ENCODE measurements at regions not wholly inside any gene's neighbourhood (a gene's known extent, or its start where the extent isn't known, plus 50 kb on each side); places are given as distances from the start of the nearest gene placed in this dataset.
A peak's percentile ranks its signal among the peaks of the same experiment; 100 is the strongest.

DNA sequence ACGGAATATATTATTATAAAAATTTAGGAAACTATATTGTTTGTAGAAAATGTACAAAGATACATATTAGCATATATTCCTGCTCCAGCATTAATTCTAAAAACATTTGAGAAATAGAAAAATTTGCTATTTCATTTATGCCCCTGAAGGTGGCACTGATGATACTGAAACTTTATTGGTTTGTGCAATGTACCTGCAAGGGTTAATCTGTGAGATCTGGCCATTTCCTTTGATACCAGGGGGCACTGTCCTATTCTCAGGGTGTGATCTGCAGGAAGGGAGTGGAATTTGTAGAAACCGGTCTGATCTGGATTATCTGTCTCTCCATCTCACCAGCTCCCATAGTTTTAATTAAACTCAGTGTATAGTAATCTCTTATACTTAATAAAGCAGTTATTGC is 625.1 kb upstream of the IMPG1 start:
- H3K4me3 ChIP-seq (IDR thresholded peaks at IDR 0.05; ENCODE audit: insufficient read depth, low read depth, low read length), result no peak overlapping the region
- H3K79me2 ChIP-seq (ENCODE audit: insufficient read depth, low read depth), result no peaks in the 10 kb centered on the region
- no peaks in the 10 kb centered on the region for H4K20me1 ChIP-seq (ENCODE audit: insufficient read depth)
- TF ChIP-seq, protein P1, sequence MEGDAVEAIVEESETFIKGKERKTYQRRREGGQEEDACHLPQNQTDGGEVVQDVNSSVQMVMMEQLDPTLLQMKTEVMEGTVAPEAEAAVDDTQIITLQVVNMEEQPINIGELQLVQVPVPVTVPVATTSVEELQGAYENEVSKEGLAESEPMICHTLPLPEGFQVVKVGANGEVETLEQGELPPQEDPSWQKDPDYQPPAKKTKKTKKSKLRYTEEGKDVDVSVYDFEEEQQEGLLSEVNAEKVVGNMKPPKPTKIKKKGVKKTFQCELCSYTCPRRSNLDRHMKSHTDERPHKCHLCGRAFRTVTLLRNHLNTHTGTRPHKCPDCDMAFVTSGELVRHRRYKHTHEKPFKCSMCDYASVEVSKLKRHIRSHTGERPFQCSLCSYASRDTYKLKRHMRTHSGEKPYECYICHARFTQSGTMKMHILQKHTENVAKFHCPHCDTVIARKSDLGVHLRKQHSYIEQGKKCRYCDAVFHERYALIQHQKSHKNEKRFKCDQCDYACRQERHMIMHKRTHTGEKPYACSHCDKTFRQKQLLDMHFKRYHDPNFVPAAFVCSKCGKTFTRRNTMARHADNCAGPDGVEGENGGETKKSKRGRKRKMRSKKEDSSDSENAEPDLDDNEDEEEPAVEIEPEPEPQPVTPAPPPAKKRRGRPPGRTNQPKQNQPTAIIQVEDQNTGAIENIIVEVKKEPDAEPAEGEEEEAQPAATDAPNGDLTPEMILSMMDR (conservative IDR thresholded peaks at IDR 0.05; ENCODE audit: low read depth, low read length), result no peak
- H3K36me3 ChIP-seq (ENCODE audit: insufficient read depth), result no peaks in the 10 kb centered on the region
- no peaks in the 10 kb centered on the region for H3K27me3 ChIP-seq (ENCODE audit: insufficient read depth, low read depth)
- no peak overlapping the region for H3K9ac ChIP-seq
- H3K4me2 ChIP-seq, result no peak overlapping the region
- H3K4me1 ChIP-seq (ENCODE audit: low read depth, poor library complexity, severe bottlenecking), result no peaks in the 10 kb centered on the region
- H2AFZ ChIP-seq (ENCODE audit: low read depth), result no peak overlapping the region
- no peak overlapping the region for H3K27ac ChIP-seq

DNA sequence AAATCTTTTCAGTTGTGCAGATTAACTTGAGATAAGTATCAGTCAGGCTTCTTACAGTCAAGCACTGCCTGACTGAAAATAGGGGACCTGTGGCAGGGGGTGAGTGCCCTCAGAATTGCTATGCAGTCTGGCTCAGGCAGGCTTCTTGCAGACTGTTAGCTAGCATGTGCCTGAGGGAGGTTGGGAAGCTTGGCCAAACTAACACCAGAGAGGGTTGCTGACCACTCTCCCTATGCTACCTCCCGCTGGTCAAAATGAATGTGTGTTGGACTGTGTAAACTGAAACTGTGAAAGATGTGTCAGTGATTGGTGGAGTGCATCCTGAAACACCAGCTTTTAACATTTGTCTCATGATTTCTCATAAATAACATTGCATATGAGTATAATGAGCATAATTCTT is 622.3 kb upstream of the IMPG1 start:
- TF ChIP-seq, protein P1 (conservative IDR thresholded peaks at IDR 0.05; ENCODE audit: low read depth, low read length), result no peak
- no peak overlapping the region for H3K4me2 ChIP-seq
- H4K20me1 ChIP-seq (ENCODE audit: insufficient read depth), result no peaks in the 10 kb centered on the region
- no peak overlapping the region for H3K9ac ChIP-seq
- no peaks in the 10 kb centered on the region for H3K4me1 ChIP-seq (ENCODE audit: low read depth, poor library complexity, severe bottlenecking)
- no peak overlapping the region for H2AFZ ChIP-seq (ENCODE audit: low read depth)
- H3K27me3 ChIP-seq (ENCODE audit: insufficient read depth, low read depth), result no peaks in the 10 kb centered on the region
- H3K36me3 ChIP-seq (ENCODE audit: insufficient read depth), result no peaks in the 10 kb centered on the region
- H3K79me2 ChIP-seq (ENCODE audit: insufficient read depth, low read depth), result no peaks in the 10 kb centered on the region
- no peak overlapping the region for H3K27ac ChIP-seq
- H3K4me3 ChIP-seq (IDR thresholded peaks at IDR 0.05; ENCODE audit: insufficient read depth, low read depth, low read length), result no peak overlapping the region

DNA sequence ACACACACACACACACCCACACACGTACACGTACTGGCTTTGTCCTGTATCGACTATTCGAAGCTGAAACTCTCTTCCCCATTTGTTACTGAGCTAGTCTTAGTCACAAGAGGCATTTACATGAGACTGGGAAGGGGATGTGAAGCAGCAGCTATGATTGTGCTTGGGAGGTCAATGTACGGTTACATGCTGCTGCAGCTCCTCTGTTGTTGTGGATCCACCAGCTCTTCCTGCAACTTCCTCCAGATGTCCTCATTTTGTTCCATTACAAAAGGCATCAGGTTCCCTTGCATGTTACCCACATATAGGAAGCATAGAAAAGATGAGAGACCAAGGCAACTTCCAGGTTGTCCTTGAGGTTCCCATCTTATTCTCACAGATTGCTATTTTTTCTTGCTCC is 612.4 kb upstream of the IMPG1 start:
- Histone ChIP-seq H3K4me1 (ENCODE audit: low read depth, poor library complexity, severe bottlenecking) (no peaks in the 10 kb centered on the region), H3K79me2 (ENCODE audit: insufficient read depth, low read depth) (no peaks in the 10 kb centered on the region), H3K36me3 (ENCODE audit: insufficient read depth) (no peaks in the 10 kb centered on the region), H3K9ac (no peak overlapping the region), H3K27ac (no peak overlapping the region), H4K20me1 (ENCODE audit: insufficient read depth) (no peaks in the 10 kb centered on the region), H3K4me2 (no peak overlapping the region), H3K4me3 (IDR thresholded peaks at IDR 0.05; ENCODE audit: insufficient read depth, low read depth, low read length) (no peak overlapping the region), H2AFZ (ENCODE audit: low read depth) (no peak overlapping the region), H3K27me3 (ENCODE audit: insufficient read depth, low read depth) (no peaks in the 10 kb centered on the region)
- TF ChIP-seq, protein P1 (conservative IDR thresholded peaks at IDR 0.05; ENCODE audit: low read depth, low read length), result no peak

DNA sequence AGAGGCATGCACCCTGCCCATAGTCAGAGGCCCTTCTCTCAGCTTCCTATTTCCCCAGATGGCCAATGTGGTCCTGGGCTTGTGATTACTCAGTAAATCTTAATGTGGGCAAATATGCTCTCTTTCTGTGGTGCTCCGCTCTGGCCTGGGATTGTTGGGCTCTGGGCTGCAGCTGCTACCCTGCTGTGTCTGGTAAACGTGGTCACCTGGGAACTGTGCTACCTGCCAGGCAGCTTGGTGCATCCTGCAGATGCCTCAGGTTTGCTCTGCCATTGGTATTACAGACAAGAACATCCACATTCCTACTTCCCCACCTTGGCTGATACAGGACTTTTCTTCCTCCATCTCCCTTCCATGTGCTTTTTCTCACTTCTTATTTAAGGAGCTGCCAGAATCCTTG is 611.5 kb upstream of the IMPG1 start:
- no peaks in the 10 kb centered on the region for H4K20me1 ChIP-seq (ENCODE audit: insufficient read depth)
- no peaks in the 10 kb centered on the region for H3K36me3 ChIP-seq (ENCODE audit: insufficient read depth)
- no peak overlapping the region for H3K9ac ChIP-seq
- no peaks in the 10 kb centered on the region for H3K27me3 ChIP-seq (ENCODE audit: insufficient read depth, low read depth)
- no peak overlapping the region for H2AFZ ChIP-seq (ENCODE audit: low read depth)
- TF ChIP-seq, protein P1 (conservative IDR thresholded peaks at IDR 0.05; ENCODE audit: low read depth, low read length), result no peak
- no peaks in the 10 kb centered on the region for H3K79me2 ChIP-seq (ENCODE audit: insufficient read depth, low read depth)
- no peaks in the 10 kb centered on the region for H3K4me1 ChIP-seq (ENCODE audit: low read depth, poor library complexity, severe bottlenecking)
- H3K4me3 ChIP-seq (IDR thresholded peaks at IDR 0.05; ENCODE audit: insufficient read depth, low read depth, low read length), result no peak overlapping the region
- H3K27ac ChIP-seq, result no peak overlapping the region
- no peak overlapping the region for H3K4me2 ChIP-seq

DNA sequence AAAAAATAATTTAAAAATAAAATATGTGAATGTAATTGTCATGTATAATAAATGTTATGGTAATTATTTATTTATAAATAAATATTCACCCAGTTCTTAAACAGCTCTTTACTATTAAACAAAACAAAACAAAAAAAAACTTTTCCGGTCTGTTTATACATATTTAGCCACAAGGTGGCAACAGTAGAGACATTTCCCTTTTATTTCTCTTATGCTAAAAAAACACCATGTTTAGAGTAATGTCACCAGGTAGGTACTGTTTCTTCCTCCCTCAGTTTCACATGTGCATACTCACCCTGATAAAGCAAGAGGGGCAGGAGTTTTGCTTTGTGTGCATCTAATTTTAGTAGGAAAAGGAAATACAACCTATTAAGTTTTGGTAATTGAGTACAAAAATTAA is 610.4 kb upstream of the IMPG1 start:
- no peak overlapping the region for H3K9ac ChIP-seq
- TF ChIP-seq, protein P1 (conservative IDR thresholded peaks at IDR 0.05; ENCODE audit: low read depth, low read length), result 0 out of 2 replicates have a peak, but pooled peaks have one; percentile 29

More for the DNA sequence above, 610.4 kb upstream of the IMPG1 start:
- Histone ChIP-seq H2AFZ (ENCODE audit: low read depth) (no peak overlapping the region), H3K4me3 (IDR thresholded peaks at IDR 0.05; ENCODE audit: insufficient read depth, low read depth, low read length) (no peak overlapping the region), H3K27me3 (ENCODE audit: insufficient read depth, low read depth) (no peaks in the 10 kb centered on the region), H3K79me2 (ENCODE audit: insufficient read depth, low read depth) (no peaks in the 10 kb centered on the region), H3K4me1 (ENCODE audit: low read depth, poor library complexity, severe bottlenecking) (no peaks in the 10 kb centered on the region), H3K36me3 (ENCODE audit: insufficient read depth) (no peaks in the 10 kb centered on the region), H3K27ac (no peak overlapping the region), H4K20me1 (ENCODE audit: insufficient read depth) (no peaks in the 10 kb centered on the region), H3K4me2 (no peak overlapping the region)
